ENCODE measurements at regions not wholly inside any gene's neighbourhood (a gene's known extent, or its start where the extent isn't known, plus 50 kb on each side); places are given as distances from the start of the nearest gene placed in this dataset.

GRCh38 chr2:188078534-188078933 lies 213.1 kb upstream of the GULP1 start:
- no peak for DNase-seq

DNA sequence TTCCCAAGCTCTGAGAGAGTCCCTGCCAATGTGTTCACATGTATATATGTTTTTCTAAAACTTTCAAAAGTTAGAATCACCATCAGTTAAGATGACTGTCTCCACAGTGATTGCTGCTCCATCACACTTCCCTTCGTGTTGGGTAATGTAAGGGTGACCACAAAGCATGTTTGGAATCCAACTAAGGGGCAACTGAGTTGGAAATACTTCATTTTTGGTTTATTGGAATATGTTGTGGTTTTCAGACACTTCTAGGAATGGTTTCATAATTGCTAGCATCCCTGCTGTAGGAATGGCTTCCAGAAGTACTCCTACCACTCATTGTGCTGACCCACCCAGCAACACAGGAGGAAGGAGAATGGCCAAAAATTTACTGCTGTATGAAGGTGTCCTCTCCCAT lies 212.5 kb upstream of the GULP1 start:
- DNase-seq: no peak

GRCh38 chr2:188085421-188085820 lies 206.3 kb upstream of the GULP1 start:
- DNase-seq: no peak

DNA sequence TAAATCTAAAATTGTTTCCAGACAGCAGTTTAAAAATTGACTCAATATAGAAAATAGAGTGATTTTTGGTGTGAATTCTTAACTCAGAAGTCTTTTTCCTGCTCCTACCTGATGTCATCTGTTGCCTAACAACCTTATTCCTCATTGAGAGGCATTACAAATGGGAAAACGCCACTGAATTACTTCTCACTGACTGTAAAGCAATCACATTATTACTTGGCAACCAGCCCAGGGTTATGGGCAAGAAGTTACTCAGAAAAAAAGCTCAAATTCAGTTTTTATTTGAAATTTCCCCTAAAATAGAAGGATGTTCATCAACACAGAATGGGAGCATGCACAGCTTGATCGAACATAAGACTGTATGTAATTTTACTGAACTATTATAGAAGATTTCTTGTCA lies 201.8 kb upstream of the GULP1 start:
- DNase-seq: no peak

GRCh38 chr2:188091220-188091619 lies 200.5 kb upstream of the GULP1 start:
- DNase-seq: no peak

DNA sequence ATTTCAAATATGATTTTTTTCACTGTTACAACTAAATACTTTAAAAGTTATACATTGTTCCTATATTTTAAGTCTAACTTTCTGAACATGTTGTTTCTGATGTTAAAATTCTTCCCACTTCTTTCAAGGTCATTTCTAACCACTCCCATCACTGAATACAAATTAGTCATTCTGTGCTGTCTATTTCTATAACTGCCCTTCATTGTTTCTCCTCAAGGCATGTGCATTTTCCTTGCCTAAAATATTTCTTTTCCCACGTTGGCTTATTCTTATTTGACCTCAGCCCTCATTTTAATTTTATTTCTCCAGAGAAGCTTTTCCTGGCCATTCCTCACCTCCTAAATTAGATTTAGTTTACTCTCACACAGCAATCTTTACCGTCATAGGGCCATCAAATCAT lies 198.9 kb upstream of the GULP1 start:
- no peak for DNase-seq

GRCh38 chr2:188096910-188097309 lies 194.8 kb upstream of the GULP1 start:
- DNase-seq: no peak

DNA sequence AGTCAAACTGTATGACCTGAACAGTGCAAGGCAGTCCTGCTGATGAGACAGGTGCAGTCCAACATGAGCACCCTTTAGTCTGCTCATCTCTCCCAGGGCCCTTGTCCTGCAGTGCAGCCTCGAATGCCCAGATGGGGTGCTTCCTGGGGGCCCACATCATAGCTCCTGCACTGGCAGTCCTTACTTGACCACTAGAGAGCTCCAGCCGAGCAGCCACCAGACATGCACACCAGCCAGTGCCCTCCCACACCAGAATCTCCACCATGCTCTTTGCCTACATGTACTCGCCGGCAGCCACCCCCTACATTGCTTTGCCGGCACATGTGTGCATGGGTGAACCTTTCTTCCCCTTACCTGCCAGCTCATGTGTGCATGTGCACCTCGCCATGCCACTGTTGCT lies 188.8 kb upstream of the GULP1 start:
- DNase-seq: no peak

DNA sequence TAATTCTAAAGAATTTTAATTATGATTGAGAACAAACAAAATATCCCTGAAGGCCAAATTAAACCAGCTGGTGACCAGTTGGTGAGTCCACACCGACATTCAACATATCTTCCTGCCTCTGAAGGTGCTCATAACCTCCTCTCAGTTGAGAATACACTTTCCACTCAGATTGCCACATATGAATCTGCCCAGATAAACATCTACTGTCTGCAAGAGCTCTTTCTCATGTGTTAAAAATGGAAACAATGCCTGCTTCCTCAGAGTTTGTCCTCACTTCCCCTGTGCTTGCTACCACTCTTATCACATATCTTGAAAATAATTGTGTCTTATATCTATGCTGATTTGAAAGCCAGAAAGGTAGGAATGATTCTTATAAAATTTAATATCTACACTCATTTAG lies 177.7 kb upstream of the GULP1 start:
- DNase-seq: no peak

DNA sequence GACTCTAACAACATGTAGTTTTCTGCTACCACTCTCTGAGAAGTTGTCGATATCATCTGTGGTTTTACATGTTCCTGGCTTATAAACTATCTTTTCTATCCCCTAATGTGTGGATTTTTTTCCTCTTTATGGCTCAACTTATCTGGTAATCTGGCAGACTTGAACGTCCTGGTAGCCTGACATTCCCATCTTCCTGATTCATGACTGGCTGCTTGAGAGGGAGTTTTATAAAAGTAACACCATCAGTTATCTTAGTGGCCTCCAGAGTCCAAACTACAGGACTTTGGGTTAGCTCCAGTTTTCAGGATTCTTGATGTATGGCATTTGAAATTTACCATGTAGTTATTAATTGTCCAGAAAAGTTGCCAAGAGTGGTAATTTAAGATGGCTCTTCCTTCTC lies 174.0 kb upstream of the GULP1 start:
- DNase-seq: no peak

DNA sequence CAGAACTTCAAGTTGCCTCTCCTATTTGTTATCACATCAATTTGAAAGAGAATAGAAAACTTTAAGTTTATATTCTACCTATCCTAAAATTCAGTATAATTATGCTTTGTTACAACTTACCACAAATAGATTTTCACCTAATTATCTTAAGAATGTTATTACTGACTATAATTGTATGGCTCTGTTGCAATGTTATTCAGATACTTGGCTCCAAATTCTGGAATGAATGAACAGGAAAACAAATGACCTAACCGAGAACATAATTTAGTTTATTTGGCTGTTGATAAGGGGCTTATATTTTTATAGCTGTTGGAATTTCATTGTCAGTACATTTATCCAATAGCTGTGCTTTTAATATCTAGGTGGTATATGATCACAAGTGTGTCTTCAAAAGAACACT lies 173.2 kb upstream of the GULP1 start:
- DNase-seq: no peak

DNA sequence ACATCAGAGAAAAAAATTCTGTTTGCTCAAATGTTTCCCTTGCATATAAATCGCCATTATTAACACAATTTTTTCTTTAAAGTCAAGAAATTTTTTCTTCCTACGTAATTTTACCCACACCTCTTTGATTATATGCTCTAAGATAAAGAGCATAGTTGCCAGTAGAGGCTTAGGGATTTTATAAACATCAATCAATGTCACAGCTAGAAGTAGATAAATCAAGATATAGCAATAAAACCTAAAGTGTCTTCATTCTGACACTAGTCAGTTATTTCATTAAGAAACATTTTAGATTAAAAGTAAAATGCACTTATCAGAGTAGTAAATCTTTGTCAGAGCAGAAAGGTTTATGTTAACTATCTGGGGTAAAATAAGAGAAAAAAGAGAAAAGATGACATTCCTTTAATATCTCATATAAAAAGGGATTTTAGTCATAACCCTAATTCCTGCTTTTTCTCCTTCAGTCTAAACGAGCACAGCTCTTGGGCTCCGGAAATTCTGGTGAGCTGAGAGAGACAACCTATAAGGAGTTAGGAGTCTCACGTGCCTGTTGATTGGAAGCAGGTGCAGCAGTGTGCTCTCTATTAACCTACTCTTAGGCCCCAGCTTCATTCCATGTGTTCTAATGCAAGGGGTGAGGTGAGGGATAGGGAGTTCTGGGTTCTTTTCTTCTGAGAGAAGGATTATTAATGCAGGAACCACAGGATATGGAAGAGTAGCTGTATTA lies 172.4 kb upstream of the GULP1 start:
- DNase-seq: no peak

GRCh38 chr2:188122985-188123384 lies 168.7 kb upstream of the GULP1 start:
- no peak for DNase-seq

- no peak for DNase-seq
Measured at GRCh38 chr2:188129677-188130076, 162.0 kb upstream of the GULP1 start.

- no peak for DNase-seq
Measured at GRCh38 chr2:188130317-188130716, 161.4 kb upstream of the GULP1 start.

- DNase-seq: no peak
Measured at GRCh38 chr2:188131281-188131680, 160.4 kb upstream of the GULP1 start.

GRCh38 chr2:188132385-188132784 lies 159.3 kb upstream of the GULP1 start:
- DNase-seq: no peak

GRCh38 chr2:188134241-188134640 lies 157.4 kb upstream of the GULP1 start:
- no peak for DNase-seq

DNA sequence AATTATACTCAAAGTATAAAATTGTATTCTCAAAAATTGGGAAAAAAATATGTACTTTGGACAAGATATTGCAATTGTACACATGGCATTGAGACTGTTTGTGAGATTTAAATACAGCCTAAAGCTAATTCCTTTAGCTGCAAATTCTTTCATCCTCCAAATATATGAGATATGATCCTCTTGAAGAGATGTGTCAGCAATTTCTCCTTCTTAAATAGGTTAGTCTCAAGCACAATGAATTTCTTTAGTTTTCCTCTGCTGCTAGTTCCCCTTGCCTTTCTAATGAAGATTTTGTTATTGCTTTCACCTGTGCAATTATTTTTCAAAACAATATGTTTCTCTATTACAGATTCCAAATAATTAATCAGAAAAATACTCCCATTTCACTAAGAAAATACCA lies 153.4 kb upstream of the GULP1 start:
- DNase-seq: no peak

GRCh38 chr2:188142088-188142487 lies 149.6 kb upstream of the GULP1 start:
- no peak for DNase-seq

GRCh38 chr2:188142636-188143295 lies 148.9 kb upstream of the GULP1 start:
- no peak for DNase-seq

DNA sequence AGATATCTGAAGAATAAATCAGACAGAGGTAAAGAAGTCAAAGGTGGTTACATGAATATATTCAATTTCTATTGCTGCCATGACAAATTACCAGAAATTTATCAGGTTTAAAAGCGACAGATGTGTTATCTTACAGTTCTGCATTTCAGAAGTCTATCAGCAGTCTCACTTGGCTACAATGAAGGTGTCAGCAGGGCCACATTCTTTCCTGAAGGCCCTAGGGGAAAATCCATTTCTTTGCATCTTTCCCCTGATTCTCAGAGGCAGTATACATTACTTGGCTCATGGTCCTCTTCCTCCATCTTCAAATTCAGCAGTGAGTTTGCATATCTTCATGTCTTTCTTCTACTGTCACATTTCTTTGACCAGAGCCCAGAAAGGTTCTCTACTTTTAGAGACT lies 145.8 kb upstream of the GULP1 start:
- no peak for DNase-seq

GRCh38 chr2:188146888-188147287 lies 144.8 kb upstream of the GULP1 start:
- DNase-seq: no peak

GRCh38 chr2:188151670-188152069 lies 140.0 kb upstream of the GULP1 start:
- DNase-seq: no peak
